ENCODE measurements at regions not wholly inside any gene's neighbourhood (a gene's known extent, or its start where the extent isn't known, plus 50 kb on each side); places are given as distances from the start of the nearest gene placed in this dataset.

DNA sequence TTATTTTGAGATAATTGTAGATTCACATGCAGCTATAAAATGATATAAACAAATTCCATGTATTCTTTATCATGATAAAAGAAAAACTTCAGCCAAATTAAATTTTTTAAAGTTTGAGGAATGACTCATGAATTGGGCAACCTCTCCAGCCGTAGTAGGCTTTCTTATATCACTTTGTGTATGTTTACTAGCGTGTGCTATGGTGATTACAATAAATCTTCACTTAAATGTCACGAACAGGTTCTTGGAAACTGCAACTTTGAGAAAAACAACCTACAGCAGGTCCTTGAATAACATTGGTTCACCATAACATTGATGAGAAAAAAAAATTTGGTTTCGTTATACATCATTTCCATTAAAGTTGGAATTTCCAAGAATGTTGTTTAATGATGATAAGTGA lies 730.9 kb upstream of the TYRP1 start:
- no peak for TF ChIP-seq GATA2 (IDR thresholded peaks at IDR 0.05; ENCODE audit: low read depth, low read length)
- TF ChIP-seq GATA3 (IDR thresholded peaks at IDR 0.05; ENCODE audit: low read depth, low read length), result no peak
